ENCODE measurements at regions not wholly inside any gene's neighbourhood (a gene's known extent, or its start where the extent isn't known, plus 50 kb on each side); places are given as distances from the start of the nearest gene placed in this dataset.

DNA sequence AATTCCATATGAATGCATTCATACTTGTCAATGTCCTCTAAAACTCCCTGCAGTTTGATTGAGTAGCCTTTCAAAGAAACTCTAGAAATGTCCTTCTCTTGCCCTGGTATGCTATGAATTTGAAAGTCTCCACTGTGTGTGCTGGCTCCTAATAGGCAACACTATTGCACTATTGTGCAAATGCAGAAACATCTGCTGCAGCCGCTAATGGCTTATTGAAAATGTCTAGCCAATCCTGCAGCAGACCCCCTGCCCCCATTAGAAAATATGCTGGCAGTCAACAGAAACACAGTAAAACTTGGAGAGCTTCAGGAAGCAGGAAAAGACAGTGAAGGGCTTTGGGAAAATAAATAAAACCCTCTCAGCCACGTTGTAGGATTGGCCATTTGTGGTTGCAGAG lies 87.3 kb upstream of the GRAMD2B start:
- no peak for DNase-seq
- no peaks in the 10 kb centered on the region for H3K36me3 ChIP-seq
- no peak overlapping the region for H3K4me3 ChIP-seq
- no peaks in the 10 kb centered on the region for H3K27me3 ChIP-seq
- H3K4me1 ChIP-seq: no peaks in the 10 kb centered on the region
- TF ChIP-seq POLR2A (IDR thresholded peaks at IDR 0.05): no peak
- TF ChIP-seq, protein P1, sequence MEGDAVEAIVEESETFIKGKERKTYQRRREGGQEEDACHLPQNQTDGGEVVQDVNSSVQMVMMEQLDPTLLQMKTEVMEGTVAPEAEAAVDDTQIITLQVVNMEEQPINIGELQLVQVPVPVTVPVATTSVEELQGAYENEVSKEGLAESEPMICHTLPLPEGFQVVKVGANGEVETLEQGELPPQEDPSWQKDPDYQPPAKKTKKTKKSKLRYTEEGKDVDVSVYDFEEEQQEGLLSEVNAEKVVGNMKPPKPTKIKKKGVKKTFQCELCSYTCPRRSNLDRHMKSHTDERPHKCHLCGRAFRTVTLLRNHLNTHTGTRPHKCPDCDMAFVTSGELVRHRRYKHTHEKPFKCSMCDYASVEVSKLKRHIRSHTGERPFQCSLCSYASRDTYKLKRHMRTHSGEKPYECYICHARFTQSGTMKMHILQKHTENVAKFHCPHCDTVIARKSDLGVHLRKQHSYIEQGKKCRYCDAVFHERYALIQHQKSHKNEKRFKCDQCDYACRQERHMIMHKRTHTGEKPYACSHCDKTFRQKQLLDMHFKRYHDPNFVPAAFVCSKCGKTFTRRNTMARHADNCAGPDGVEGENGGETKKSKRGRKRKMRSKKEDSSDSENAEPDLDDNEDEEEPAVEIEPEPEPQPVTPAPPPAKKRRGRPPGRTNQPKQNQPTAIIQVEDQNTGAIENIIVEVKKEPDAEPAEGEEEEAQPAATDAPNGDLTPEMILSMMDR (IDR thresholded peaks at IDR 0.05): no peak
- no peaks in the 10 kb centered on the region for H3K9me3 ChIP-seq
- intact Hi-C loops (cut with DNase I; ENCODE audit: low total_unique reads): no loop called here
- no peak overlapping the region for H3K27ac ChIP-seq

DNA sequence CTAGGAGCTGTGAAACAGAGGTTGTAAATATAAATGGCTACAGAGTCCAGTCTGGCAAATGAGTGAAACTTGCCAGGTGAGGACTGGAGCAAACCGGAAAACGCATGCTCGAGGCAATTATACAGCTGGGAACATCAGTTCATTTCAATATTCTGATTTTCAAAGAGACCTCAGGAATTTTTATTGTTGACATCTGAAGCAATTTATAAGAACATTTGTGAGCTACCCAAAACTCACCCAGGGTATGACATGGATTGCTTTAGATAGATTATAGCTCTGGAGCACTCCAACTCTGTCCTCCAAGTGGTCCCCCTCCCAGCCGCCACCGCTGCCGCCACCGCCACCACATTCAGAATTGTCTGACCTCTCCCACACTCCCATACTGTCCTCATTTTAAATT lies 84.6 kb upstream of the GRAMD2B start:
- Histone ChIP-seq H3K4me3 (no peak overlapping the region), H3K27ac (no peak overlapping the region), H3K36me3 (no peaks in the 10 kb centered on the region), H3K27me3 (no peaks in the 10 kb centered on the region), H3K9me3 (no peaks in the 10 kb centered on the region), H3K4me1 (no peaks in the 10 kb centered on the region)
- intact Hi-C loops (cut with DNase I; ENCODE audit: low total_unique reads): loop anchor here (2.0 kb wide), 1 partner anchor 204 kb away; no protein-coding TSS in a partner anchor
- DNase-seq: no peak
- TF ChIP-seq, protein P1 (IDR thresholded peaks at IDR 0.05): no peak
- no peak for TF ChIP-seq POLR2A (IDR thresholded peaks at IDR 0.05)

DNA sequence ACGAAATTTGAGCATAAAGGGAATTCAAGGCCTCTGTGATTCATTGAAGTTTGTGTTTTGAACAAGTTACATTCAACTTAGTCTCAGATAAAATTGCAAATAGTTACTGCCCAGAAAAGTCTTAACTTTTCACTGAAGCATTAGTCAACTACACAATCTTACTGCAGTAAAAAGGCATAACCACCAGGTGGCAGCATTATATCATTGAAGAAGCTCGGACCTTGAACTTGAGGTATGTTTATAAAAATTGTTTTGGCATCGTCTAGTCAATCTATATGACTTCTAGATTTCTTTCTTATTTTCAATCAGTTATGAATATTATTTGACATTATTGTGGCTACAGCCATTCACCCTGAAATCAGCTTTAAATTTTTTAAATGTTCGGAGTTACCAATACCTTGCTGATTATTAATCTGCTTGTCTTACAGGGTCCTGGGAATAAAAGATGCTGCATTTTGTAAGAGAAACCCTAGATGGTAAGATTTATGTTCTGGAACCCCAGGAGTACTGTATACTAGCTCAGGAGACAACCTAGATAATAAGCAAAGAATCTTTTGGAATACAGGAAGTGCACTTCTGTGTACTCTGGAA lies 83.9 kb upstream of the GRAMD2B start:
- no peak overlapping the region for H3K27ac ChIP-seq
- intact Hi-C loops (cut with DNase I; ENCODE audit: low total_unique reads): loop anchor here (2.0 kb wide), 1 partner anchor 203 kb away; no protein-coding TSS in a partner anchor
- H3K36me3 ChIP-seq: no peaks in the 10 kb centered on the region
- peak; percentile 24 to 70 for DNase-seq
- TF ChIP-seq POLR2A (IDR thresholded peaks at IDR 0.05): no peak
- TF ChIP-seq, protein P1 (IDR thresholded peaks at IDR 0.05): peak; percentile 80 to 88 (median 84)
- H3K4me3 ChIP-seq: no peak overlapping the region
- H3K9me3 ChIP-seq: no peaks in the 10 kb centered on the region
- no peaks in the 10 kb centered on the region for H3K4me1 ChIP-seq
- no peaks in the 10 kb centered on the region for H3K27me3 ChIP-seq

DNA sequence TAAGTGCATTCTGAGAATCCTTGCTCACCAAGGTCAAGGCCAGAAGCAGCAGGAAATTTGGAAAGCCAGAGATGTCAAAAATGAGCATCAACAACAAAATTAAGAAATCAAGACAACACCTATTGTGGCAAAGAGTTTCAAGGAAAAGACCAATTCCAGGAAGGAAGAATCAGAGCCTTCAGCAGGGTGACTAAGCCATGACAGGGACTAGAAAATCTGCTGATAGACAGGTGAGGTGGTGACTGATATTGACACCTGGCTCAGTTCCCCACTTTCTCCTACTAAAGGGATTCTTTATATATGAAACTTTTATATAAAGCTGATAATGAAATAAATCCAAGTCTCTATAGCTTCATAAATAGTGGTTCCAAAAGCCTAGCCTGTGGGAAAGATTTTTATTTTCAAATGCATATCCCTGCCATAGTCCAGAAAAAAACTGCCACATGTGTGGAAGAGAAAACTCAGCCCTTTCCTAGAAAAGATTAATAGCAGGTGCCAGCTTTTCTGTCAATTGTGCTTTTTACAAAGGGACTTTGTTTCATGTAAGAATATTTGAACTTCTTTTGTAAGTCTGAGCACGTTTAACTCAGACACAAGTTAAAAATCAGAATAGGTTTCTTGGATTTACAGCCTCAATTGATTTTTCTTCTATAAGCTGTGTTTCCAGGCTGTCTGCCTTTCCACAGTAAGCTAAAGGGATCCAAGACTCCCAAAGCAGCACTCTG lies 81.1 kb upstream of the GRAMD2B start:
- no peaks in the 10 kb centered on the region for H3K4me1 ChIP-seq
- H3K36me3 ChIP-seq: no peaks in the 10 kb centered on the region
- intact Hi-C loops (cut with DNase I; ENCODE audit: low total_unique reads): no loop called here
- H3K4me3 ChIP-seq: no peak overlapping the region
- H3K27ac ChIP-seq: no peak overlapping the region
- TF ChIP-seq POLR2A (IDR thresholded peaks at IDR 0.05): no peak
- TF ChIP-seq, protein P1 (IDR thresholded peaks at IDR 0.05): no peak
- DNase-seq: no peak
- no peaks in the 10 kb centered on the region for H3K9me3 ChIP-seq
- no peaks in the 10 kb centered on the region for H3K27me3 ChIP-seq

DNA sequence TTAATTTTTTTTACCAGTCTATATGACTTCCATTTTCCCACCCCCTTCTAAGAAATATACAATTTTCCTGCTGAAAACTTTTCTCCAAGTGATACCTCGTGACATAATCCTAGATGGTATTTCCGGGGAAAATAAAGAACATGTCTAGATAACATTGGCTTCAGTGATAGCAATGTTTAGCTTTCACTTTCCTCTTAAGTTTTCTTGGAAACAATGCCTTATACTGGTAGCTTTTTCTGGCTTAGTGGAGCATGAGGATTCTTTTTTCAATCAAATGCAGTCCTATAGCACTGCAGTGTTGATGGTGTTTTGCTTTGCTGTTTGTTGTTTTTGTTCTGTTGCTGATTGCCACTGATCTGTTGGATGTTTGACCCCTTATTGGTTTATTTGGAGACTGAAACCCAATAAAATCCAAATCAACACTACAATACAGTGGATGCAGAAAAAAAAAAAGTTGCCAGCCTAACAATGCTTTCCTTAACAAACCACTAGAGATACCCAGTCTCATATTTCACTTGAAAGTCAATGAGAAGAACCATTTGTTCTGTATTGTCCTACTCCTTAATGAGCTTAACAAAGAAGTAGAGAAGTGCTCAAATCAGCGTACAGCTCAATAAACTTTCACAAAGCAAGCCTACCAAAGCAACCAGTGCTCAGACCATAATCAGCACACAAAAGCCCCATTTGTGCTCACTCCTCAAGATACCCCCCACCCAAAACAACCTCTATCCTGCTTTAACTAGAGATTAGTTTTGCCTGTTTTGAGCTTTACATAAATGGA lies 74.2 kb upstream of the GRAMD2B start:
- TF ChIP-seq, protein P1 (IDR thresholded peaks at IDR 0.05): no peak
- TF ChIP-seq POLR2A (IDR thresholded peaks at IDR 0.05): no peak
- H3K27me3 ChIP-seq: no peaks in the 10 kb centered on the region
- intact Hi-C loops (cut with DNase I; ENCODE audit: low total_unique reads): no loop called here

More for the DNA sequence above, 74.2 kb upstream of the GRAMD2B start:
- Histone ChIP-seq H3K27ac (no peak overlapping the region), H3K4me1 (no peaks in the 10 kb centered on the region), H3K36me3 (no peaks in the 10 kb centered on the region), H3K4me3 (no peak overlapping the region), H3K9me3 (no peaks in the 10 kb centered on the region)
- DNase-seq: no peak
